IPS DF 4.7 (cell line): ENCODE measurements at regions not wholly inside any gene's neighbourhood (a gene's known extent, or its start where the extent isn't known, plus 50 kb on each side); places are given as distances from the start of the nearest gene placed in this dataset.

ENCODE experiments used
- DNase-seq: peaks from one replicate; pipeline ENCODE4 v3.0.0-alpha.2; 2013; ENCODE audit warnings: low spot score; ENCODE audit errors: extremely low read depth

GRCh38 chr4:38548256-38548655 lies 115.7 kb upstream of the KLF3 start:
- no peak for DNase-seq

GRCh38 chr4:38559374-38559773 lies 104.6 kb upstream of the KLF3 start:
- no peak for DNase-seq

GRCh38 chr4:38560340-38560739 lies 103.7 kb upstream of the KLF3 start:
- no peak for DNase-seq

DNA sequence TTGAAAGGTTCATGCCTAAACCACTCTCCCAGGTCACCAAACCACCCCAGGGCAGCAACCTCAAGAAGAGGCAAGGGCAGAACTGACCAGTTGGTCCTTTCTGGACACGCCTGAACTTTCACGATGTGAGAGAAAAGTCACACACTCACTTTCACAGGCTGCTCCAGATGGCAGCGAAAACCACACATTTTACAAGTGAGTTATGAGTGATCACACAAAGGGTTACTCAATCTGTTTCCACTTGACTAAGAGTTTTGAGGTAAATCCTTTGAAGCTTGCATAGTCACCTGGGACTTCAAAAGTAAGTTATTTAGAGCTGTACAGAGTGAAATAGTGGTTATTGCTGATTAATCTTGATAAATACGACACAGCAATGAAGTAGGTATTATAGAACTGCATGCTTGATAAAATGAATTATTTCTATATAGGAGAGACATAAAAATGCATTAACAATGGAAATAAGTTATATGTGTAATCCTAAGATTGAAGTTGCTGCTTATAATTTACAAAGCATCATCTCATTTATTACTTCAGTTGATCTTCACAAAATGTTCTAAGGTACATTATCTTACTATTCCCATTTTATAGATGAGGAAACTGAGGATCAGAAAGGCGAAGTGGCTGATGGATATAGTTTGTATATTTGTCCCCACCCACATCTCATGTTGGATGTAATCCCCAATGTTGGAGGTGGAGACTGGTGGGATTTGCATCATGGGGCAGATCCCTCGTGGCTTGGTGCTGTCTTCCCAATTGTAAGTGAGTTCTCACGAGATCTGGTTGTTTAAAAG lies 103.0 kb upstream of the KLF3 start:
- no peak for DNase-seq

DNA sequence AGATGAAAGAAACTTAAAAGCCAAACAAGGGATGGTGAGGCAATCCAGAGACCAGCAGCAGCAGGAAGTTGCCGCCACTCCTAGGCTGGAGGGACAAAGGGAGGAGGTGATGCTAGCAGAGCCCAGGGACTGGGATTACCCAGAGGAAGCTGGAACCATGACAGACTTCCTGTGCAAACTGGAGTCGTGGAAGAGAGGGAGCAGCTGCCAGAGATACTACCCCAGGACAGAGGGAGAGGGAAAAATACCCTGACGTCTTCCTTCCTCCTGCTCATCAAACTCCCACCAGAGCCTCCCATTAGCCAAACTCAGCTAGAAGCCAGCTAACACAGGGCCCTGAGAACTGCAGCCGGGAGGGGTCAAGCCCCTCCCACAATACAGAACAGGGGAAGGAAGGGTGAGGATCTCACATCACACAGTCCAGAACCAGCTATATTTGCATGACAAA lies 101.2 kb upstream of the KLF3 start:
- no peak for DNase-seq

- no peak for DNase-seq
Observed at GRCh38 chr4:38563707-38564495, 100.1 kb upstream of the KLF3 start.

DNA sequence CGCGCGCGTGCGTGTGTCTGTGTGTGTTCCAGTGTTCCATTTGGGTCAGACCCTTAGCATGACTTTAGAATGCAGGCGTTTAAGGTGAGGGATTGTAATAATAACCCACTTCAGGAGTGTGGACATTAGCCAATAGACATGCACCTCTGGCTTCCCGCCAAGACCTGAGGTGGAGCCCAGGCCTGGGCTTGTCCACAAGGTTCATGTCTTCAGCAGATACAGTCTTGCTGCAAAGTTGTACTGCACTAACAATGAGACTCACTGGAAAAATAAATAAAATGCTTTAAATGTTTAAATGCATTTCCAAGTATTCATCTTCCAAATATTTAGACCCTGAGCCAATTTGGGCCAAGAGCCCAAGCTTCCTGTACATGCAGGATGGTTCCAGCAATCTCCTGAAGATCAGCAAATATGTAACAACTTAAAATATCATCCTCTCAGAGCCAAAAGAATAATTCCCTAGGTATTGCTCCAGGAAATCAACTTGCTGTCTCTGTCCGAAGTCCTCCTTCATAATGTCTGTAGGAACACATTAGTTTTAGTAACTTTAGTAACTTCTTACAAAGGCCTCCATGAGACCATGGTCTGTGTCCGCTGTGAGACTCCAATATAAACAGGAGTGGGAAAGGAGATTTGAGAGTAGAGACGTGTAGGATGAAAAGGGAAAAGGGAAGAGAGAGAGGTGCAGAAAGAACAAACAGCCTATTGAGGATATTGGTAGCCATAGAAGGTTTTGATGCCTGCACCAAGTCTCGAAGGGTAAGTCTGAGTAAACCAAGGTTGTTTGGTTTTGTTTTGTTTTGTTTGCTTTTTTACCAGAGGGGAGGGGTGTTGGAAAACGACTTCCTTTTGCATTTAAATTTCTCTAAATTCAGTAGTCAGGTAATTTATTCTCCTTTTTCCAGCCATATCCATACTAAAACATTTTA lies 98.5 kb upstream of the KLF3 start:
- no peak for DNase-seq

DNA sequence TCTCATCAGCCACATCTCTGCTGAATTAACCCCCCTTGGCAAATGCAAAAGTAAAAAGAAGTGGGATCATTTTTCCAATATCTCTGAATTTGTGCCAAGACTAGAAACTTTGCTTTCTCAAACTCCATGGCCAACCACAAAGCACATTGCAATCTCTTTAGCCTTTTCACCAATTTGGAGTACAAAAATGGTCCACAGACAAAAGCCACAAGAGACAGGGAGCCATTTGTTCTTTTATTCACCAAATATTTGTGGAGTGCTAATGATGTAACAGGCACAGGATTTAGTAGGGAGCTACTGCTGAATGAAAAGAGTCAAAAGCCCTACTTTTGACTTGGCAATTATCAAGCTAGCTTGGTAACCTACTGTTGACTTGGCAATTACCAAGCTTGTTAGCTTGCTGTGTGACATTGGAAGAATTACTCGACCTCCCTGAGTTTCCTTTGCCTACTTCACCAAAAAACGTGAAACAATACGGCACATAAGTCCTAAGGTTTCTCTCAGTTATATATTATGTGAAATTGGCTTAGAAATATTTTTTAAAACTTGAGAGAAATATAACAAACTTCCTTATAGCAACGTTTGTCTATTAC lies 97.1 kb upstream of the KLF3 start:
- DNase-seq = no peak

DNA sequence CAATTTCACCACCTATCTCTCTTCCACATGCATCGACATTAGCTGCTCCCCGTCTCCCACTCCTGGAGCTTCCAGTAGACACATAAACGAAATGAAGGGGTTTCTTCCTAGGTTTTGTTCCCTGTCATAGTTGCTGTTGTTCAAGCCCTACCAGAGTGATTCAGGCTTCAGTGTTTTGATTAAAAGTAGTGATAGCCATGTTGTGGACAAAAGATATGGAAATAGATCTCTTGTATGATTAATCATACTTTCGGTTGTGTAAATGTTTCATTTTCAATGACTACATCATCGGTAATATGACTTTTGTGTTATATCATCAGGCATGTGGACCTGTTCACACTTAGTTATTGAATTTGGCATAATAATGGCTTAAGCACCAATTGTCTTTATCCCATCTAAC lies 96.5 kb upstream of the KLF3 start:
- DNase-seq = no peak

GRCh38 chr4:38568768-38569167 lies 95.2 kb upstream of the KLF3 start:
- no peak for DNase-seq

GRCh38 chr4:38570647-38571276 lies 93.2 kb upstream of the KLF3 start:
- DNase-seq = no peak

- no peak for DNase-seq
Observed at GRCh38 chr4:38572793-38573192, 91.2 kb upstream of the KLF3 start.

DNA sequence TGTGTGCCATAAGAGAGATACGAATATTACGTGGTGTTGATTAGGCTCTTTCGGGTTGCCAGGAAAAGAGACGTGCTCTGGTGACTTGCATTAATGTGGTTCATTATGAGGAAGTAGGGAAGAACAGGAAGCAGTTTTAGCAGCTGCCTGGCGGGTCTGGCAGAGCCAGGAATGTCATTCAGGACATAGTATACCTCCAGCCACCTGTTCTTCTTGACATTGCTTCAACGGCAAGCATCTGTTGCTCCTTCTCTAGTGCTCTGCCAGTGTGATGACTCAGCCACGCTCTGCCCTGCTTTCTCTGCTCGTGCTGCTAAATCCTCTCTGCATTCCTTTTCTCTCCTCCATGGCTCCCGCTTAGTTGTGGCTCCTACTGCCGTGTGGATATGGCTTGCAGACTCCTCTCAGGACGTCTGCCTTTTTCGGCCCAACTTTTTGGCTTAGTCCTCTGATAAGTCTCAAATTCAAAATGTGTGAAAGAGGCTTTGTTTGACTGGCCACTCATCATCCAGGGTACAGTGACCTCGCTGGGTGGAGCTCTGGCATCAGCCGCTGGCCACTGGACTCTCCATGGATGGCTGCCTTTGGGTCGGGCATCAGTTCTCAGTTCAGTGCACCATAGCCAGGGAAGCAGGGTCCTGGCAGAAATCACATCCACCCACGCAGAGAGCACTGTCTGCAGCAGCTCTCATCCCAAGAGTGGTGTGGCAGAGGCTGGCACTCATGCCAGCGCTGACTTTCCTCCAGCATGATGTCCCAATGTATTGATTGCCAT lies 89.3 kb upstream of the KLF3 start:
- DNase-seq = no peak

DNA sequence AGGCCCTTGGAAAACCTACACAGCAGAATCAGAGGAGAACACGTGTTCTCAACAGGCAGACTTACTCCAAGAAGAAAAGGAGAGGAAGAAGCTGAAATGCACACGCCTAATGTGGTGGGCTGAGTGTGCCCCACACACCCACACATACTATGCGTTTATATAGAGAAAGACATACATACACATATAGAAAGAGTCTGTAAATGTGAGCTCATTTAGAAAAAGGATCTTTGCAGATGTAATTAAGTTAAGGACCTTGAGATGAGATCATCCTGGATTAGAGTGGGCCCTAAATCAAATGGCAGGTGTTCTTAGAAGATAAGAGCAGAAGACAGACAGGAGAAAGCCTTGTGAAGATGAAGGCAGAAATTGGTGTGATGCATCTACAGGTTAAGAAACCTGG lies 87.2 kb upstream of the KLF3 start:
- no peak for DNase-seq

GRCh38 chr4:38577462-38577861 lies 86.5 kb upstream of the KLF3 start:
- DNase-seq = no peak

- no peak for DNase-seq
Observed at GRCh38 chr4:38581426-38582106, 82.4 kb upstream of the KLF3 start.

- DNase-seq = no peak
Observed at GRCh38 chr4:38582445-38582844, 81.6 kb upstream of the KLF3 start.

DNA sequence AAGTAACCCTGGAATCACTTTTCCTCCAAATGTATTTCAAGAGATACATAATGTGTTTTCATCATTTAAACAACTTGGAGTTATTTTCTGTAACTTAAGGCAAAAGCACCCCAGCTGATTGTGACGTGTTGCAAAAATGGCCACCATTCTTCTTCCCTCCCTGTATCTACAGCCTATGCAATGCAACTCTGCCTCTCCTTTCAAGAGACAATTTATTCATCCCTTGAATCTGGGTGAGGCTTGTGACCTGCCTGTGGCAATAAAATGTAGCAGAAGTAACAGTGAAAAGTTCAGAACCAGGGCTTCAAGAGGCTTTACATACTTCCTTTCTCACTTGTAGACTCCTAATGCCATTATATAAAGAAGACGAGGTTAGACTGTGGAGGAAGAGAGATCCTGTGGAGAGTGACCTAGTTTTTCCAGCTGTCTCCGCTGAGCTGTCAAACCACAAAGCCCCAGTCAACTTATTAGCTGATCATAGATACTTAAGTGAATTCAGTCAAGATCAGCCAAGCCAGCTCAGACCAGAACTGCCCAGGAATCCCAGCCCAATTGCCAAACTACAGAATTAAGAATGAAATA lies 81.0 kb upstream of the KLF3 start:
- DNase-seq = no peak

- DNase-seq = no peak
Observed at GRCh38 chr4:38585871-38586270, 78.1 kb upstream of the KLF3 start.
